Muscle layer of duodenum (tissue), 2 donors: ENCODE measurements at regions not wholly inside any gene's neighbourhood (a gene's known extent, or its start where the extent isn't known, plus 50 kb on each side); places are given as distances from the start of the nearest gene placed in this dataset.

Experiments
- H3K27ac ChIP-seq: one replicate; pipeline ENCODE4 v1.7.0; 2013; ENCODE audit warnings: mild to moderate bottlenecking, low read length
- H3K27me3 ChIP-seq: one replicate; pipeline ENCODE4 v1.7.0; 2013; ENCODE audit warnings: low read depth, mild to moderate bottlenecking, control low read depth, low read length
- H3K36me3 ChIP-seq, 2 donors: one replicate each; pipeline ENCODE4 v1.7.0; 2013; ENCODE audit warnings: low read length in 2 of 2, control low read depth in 1 of 2, mild to moderate bottlenecking in 1 of 2; ENCODE audit not compliant: insufficient read depth in 2 of 2, control insufficient read depth in 1 of 2
- H3K4me1 ChIP-seq, 2 donors: one replicate each; pipeline ENCODE4 v1.7.0; 2013; ENCODE audit warnings: low read length in 2 of 2, mild to moderate bottlenecking in 2 of 2, control low read depth in 1 of 2, moderate library complexity in 1 of 2; ENCODE audit not compliant: insufficient read depth in 2 of 2, control insufficient read depth in 1 of 2
- H3K4me3 ChIP-seq, 2 donors: one replicate each; pipeline ENCODE4 v1.7.0; 2013; ENCODE audit warnings: low read length in 2 of 2, low read depth in 1 of 2, mild to moderate bottlenecking in 1 of 2
- H3K9me3 ChIP-seq, 2 donors: one replicate each; pipeline ENCODE4 v1.7.0; 2013; ENCODE audit warnings: low read length in 2 of 2, control low read depth in 1 of 2, mild to moderate bottlenecking in 1 of 2; ENCODE audit not compliant: control insufficient read depth in 1 of 2
- donor health status: healthy.

GRCh38 chr5:2010940-2011339, 128.2 kb upstream of the IRX4 start:
- Histone ChIP-seq H3K4me3 (no peak overlapping the region), H3K9me3 (no peaks in the 10 kb centered on the region), H3K4me1 (no peaks in the 10 kb centered on the region), H3K36me3 (no peaks in the 10 kb centered on the region), H3K27me3 (no peaks in the 10 kb centered on the region), H3K27ac (no peak overlapping the region)

- Histone ChIP-seq H3K36me3 (no peaks in the 10 kb centered on the region), H3K4me1 (no peaks in the 10 kb centered on the region), H3K27ac (no peak overlapping the region), H3K9me3 (no peaks in the 10 kb centered on the region), H3K4me3 (no peak overlapping the region), H3K27me3 (no peaks in the 10 kb centered on the region)
Measured at GRCh38 chr5:2009986-2010914, 127.5 kb upstream of the IRX4 start.

GRCh38 chr5:2008851-2009629, 126.3 kb upstream of the IRX4 start:
- Histone ChIP-seq H3K27ac (no peak overlapping the region), H3K4me3 (no peak overlapping the region), H3K9me3 (no peaks in the 10 kb centered on the region), H3K36me3 (no peaks in the 10 kb centered on the region), H3K4me1 (no peaks in the 10 kb centered on the region), H3K27me3 (no peaks in the 10 kb centered on the region)

GRCh38 chr5:2007878-2008501, 125.3 kb upstream of the IRX4 start:
- Histone ChIP-seq H3K27me3 (no peaks in the 10 kb centered on the region), H3K36me3 (no peaks in the 10 kb centered on the region), H3K4me1 (no peaks in the 10 kb centered on the region), H3K9me3 (no peaks in the 10 kb centered on the region), H3K4me3 (no peak overlapping the region), H3K27ac (no peak overlapping the region)

GRCh38 chr5:2007496-2007877, 124.8 kb upstream of the IRX4 start:
- Histone ChIP-seq H3K27ac (no peak overlapping the region), H3K9me3 (no peaks in the 10 kb centered on the region), H3K27me3 (no peaks in the 10 kb centered on the region), H3K4me1 (no peaks in the 10 kb centered on the region), H3K4me3 (no peak overlapping the region), H3K36me3 (no peaks in the 10 kb centered on the region)

GRCh38 chr5:2006971-2007291, 124.2 kb upstream of the IRX4 start:
- Histone ChIP-seq H3K36me3 (no peaks in the 10 kb centered on the region), H3K4me3 (no peak overlapping the region), H3K27ac (no peak overlapping the region), H3K27me3 (no peaks in the 10 kb centered on the region), H3K4me1 (no peaks in the 10 kb centered on the region), H3K9me3 (no peaks in the 10 kb centered on the region)

- Histone ChIP-seq H3K27ac (no peak overlapping the region), H3K4me1 (no peaks in the 10 kb centered on the region), H3K36me3 (no peaks in the 10 kb centered on the region)
Measured at GRCh38 chr5:2006193-2006970, 123.7 kb upstream of the IRX4 start.

GRCh38 chr5:2005101-2006041, 122.6 kb upstream of the IRX4 start:
- no peak overlapping the region for H3K4me3 ChIP-seq
- no peaks in the 10 kb centered on the region for H3K9me3 ChIP-seq
- no peak overlapping the region for H3K27ac ChIP-seq
- no peaks in the 10 kb centered on the region for H3K27me3 ChIP-seq
- no peaks in the 10 kb centered on the region for H3K36me3 ChIP-seq
- H3K4me1 ChIP-seq: no peaks in the 10 kb centered on the region

More at GRCh38 chr5:2006193-2006970, 123.7 kb upstream of the IRX4 start:
- Histone ChIP-seq H3K9me3 (no peaks in the 10 kb centered on the region), H3K27me3 (no peaks in the 10 kb centered on the region), H3K4me3 (no peak overlapping the region)

- Histone ChIP-seq H3K4me1 (no peaks in the 10 kb centered on the region), H3K4me3 (no peak overlapping the region), H3K27ac (no peak overlapping the region), H3K36me3 (no peaks in the 10 kb centered on the region), H3K9me3 (no peaks in the 10 kb centered on the region), H3K27me3 (no peaks in the 10 kb centered on the region)
Measured at GRCh38 chr5:2003690-2004365, 121.1 kb upstream of the IRX4 start.

GRCh38 chr5:2003206-2003605, 120.5 kb upstream of the IRX4 start:
- no peaks in the 10 kb centered on the region for H3K4me1 ChIP-seq
- H3K4me3 ChIP-seq: no peak overlapping the region
- H3K27ac ChIP-seq: no peak overlapping the region
- H3K9me3 ChIP-seq: no peaks in the 10 kb centered on the region
- no peaks in the 10 kb centered on the region for H3K27me3 ChIP-seq
- no peaks in the 10 kb centered on the region for H3K36me3 ChIP-seq
